ENCODE measurements at regions not wholly inside any gene's neighbourhood (a gene's known extent, or its start where the extent isn't known, plus 50 kb on each side); places are given as distances from the start of the nearest gene placed in this dataset.

DNA sequence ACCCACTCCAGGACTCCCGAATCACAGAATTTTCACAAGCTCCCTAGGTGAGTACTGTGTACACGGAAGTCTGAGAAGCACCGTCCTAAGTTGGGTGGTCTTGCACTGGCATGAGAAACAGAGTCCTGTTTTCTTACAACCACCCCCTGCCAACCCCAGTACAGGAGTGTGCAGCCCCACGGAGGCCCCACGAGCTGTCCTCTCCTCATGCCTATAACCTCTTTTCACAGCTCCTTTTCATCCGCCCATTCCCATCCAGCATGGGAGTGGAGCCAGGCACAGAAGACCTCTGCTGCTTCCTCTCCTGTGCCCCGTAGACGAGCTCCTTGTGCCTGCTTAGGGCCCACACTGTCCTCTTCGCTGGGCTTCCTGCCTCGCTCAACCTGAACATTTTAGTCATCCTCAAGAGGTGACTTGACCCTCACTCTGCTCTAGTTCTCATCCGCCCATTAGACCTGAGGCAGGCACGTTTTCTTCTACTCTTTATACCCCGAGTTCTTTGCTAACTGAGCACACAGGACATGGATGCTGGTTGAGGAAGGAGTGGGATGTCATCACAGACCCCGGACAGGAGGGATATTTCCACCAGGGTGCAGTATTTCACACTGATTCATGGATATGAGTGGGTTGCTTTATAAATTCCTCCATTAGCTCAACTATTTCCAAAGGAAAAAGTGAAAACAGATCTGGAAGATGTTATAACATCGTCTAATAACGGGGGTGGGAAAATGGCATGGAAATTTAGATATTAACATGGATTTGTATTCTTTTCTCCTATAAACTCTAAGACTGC is 160.5 kb downstream of the TTLL2 start:
- Histone ChIP-seq H3K9me3 (no peaks in the 10 kb centered on the region), H3K4me3 (no peak overlapping the region), H3K36me3 (ENCODE audit: low read depth) (no peaks in the 10 kb centered on the region), H3K4me1 (ENCODE audit: low read depth) (no peaks in the 10 kb centered on the region)
- intact Hi-C loops (cut with DNase I, micrococcal nuclease), result loop anchor here in 1 of 2 donors (10.0 kb wide), 1 partner anchor 409 kb away; no protein-coding TSS in a partner anchor
- TF ChIP-seq, protein P1, sequence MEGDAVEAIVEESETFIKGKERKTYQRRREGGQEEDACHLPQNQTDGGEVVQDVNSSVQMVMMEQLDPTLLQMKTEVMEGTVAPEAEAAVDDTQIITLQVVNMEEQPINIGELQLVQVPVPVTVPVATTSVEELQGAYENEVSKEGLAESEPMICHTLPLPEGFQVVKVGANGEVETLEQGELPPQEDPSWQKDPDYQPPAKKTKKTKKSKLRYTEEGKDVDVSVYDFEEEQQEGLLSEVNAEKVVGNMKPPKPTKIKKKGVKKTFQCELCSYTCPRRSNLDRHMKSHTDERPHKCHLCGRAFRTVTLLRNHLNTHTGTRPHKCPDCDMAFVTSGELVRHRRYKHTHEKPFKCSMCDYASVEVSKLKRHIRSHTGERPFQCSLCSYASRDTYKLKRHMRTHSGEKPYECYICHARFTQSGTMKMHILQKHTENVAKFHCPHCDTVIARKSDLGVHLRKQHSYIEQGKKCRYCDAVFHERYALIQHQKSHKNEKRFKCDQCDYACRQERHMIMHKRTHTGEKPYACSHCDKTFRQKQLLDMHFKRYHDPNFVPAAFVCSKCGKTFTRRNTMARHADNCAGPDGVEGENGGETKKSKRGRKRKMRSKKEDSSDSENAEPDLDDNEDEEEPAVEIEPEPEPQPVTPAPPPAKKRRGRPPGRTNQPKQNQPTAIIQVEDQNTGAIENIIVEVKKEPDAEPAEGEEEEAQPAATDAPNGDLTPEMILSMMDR (IDR thresholded peaks at IDR 0.05), result no peak
- peak; percentile 18 for ATAC-seq
- peak in 1 of 3 donors; percentile 40 for DNase-seq

DNA sequence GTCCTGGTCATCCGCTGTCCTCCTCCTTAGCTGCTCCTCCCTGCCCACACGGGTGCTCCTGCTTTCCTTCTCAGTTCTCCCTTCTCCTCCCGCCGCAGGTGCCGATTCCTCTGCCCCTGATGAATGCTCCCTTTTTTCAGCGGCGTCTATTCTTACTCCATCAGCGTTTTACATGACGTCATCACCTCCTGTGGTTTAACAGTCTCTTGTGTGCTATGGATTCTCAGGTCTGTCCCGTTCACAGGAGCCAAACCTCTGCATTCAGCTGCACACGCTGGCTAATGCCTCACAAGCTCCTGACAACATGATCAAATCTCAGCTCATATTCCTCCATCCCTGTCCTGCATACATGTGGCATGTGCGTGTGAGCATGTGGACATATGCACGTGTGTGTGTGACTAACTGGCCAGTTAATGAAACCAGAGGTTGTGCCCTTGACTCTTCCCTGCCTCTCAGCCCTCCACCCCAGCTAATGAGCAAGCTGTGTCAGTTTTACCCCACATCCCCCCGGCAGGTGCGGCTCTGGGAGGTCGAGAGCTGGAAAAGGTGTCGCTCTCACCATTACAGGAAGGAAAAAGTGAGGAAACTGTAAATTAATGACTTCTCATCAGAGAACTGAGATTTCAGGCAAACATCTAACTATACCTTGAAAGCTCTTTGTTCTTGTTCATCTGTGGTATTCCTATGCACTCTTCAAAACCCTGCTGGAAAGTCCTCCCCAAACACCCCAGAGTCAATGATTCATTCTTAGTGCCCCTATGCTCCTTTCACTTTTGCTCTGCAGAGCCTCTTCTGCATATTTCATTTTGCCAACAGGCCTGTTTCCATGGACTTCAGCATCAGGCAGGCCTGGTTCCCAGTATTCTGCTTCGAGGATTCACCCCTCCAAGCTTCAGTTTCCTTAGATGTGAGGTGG is 163.1 kb downstream of the TTLL2 start:
- intact Hi-C loops (cut with DNase I, micrococcal nuclease), result loop anchor here in 1 of 2 donors (10.0 kb wide), 1 partner anchor 407 kb away; no protein-coding TSS in a partner anchor
- ATAC-seq (no peak), DNase-seq (no peak)
- no peaks in the 10 kb centered on the region for H3K4me1 ChIP-seq (ENCODE audit: low read depth)
- no peaks in the 10 kb centered on the region for H3K36me3 ChIP-seq (ENCODE audit: low read depth)
- no peak overlapping the region for H3K4me3 ChIP-seq
- H3K9me3 ChIP-seq, result no peaks in the 10 kb centered on the region
- TF ChIP-seq, protein P1 (IDR thresholded peaks at IDR 0.05), result no peak

DNA sequence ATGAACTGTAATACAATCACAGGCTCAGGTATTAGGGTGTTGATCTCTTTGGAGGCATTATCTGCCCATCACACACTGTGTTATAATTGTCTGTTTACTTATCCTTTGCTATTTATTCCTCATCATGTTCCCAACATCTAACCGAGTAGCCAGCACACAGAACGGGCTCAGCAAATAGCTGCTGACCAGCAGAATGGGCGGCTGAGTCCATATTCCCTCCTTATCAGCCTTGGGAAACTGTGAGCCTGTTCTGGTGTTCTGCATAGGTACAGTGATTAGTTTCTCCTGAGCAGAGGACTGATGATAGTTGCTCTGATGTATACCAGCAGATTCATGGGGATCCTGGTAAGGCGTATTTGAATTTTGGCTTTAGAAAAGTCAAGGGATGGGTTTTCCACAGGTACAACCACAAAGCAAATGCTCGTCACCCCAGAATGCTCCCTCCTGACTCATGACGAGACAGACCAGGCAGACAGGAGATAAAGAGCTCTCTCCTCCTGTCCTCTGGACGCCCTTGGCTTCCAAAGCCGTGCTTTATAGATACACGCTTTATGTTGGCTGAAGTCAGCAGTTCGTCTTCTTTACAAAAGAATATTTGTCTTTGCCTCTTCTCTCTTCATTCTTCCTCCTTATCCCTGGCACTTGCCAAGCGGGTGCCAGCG is 166.7 kb downstream of the TTLL2 start:
- no peaks in the 10 kb centered on the region for H3K4me1 ChIP-seq (ENCODE audit: low read depth)
- no peak overlapping the region for H3K4me3 ChIP-seq
- H3K36me3 ChIP-seq (ENCODE audit: low read depth), result no peaks in the 10 kb centered on the region
- no peak for DNase-seq
- intact Hi-C loops (cut with DNase I, micrococcal nuclease), result no loop called here
- TF ChIP-seq, protein P1 (IDR thresholded peaks at IDR 0.05), result no peak
- no peak for ATAC-seq
- H3K9me3 ChIP-seq, result no peaks in the 10 kb centered on the region

DNA sequence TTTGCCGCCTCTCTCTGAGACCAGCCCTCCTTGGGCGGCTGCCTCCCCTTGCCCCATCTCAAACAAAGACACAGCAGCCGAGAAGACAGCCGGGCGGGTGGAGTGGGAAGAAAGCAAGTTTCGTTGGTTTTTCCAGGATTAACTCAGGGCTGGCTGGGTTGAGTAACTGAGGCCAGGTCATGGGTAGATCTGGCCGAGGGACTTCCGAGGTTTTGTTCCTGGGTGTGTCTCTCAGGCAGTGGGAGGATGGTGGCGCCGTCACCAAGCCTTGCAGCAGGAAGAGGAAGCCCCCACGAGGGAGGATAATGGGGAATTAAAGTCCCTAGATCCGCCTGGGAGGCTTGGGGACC is 167.2 kb downstream of the TTLL2 start:
- Histone ChIP-seq H3K9me3 (no peaks in the 10 kb centered on the region), H3K4me1 (ENCODE audit: low read depth) (no peaks in the 10 kb centered on the region), H3K36me3 (ENCODE audit: low read depth) (no peaks in the 10 kb centered on the region), H3K4me3 (no peak overlapping the region)
- TF ChIP-seq, protein P1 (IDR thresholded peaks at IDR 0.05), result no peak
- intact Hi-C loops (cut with DNase I, micrococcal nuclease), result no loop called here
- ATAC-seq (no peak), DNase-seq (no peak)

DNA sequence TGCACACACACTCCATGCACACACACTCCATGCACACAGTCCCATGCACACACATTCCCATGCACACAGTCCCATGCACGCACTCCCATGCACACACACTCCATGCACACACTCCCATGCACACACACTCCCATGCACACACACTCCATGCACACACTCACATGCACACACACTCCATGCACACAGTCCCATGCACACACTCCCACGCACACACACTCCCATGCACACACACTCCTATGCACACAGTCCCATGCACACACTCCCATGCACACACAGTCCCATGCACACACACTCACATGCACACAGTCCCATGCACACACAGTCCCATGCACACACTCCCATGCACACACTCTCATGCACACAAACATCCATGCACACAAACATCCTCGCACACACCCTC is 168.4 kb downstream of the TTLL2 start:
- no peaks in the 10 kb centered on the region for H3K4me1 ChIP-seq (ENCODE audit: low read depth)
- H3K9me3 ChIP-seq, result no peaks in the 10 kb centered on the region
- H3K4me3 ChIP-seq, result no peak overlapping the region
- intact Hi-C loops (cut with DNase I, micrococcal nuclease), result no loop called here
- TF ChIP-seq, protein P1 (IDR thresholded peaks at IDR 0.05), result no peak
- no peak for ATAC-seq
- no peaks in the 10 kb centered on the region for H3K36me3 ChIP-seq (ENCODE audit: low read depth)
- no peak for DNase-seq

Data from mucosa of descending colon (tissue), 3 donors.